ENCODE measurements at regions not wholly inside any gene's neighbourhood (a gene's known extent, or its start where the extent isn't known, plus 50 kb on each side); places are given as distances from the start of the nearest gene placed in this dataset.

DNA sequence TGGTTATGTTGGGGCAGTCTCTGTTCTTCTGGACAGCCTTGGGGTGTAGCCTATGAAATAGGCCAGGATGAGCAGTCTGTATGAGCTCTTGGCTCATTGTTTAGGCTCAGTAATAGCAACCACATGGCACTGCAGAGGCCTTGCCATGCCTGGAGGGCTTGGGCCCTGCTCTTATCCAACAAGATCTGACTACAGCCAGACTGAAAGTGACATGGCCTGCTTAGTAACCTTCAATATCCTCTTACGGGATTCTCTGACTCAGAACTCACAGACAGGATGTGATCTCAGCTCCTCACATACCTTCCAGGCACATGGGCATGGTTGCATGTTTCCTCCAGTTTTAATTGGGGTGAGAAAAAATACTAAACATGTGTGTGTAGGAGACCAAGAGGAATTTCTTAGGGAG lies 289.3 kb downstream of the PTEN start:
- Mint-ChIP-seq H3K27ac (no peak overlapping the region), H3K27me3 (ENCODE audit: insufficient read depth, low read depth) (peaks cover 2% of the 10 kb centered on the region), H3K9me3 (no peaks in the 10 kb centered on the region), H3K4me3 (no peak overlapping the region), H3K36me3 (no peaks in the 10 kb centered on the region), H3K4me1 (peaks cover 4% of the 10 kb centered on the region)
- TF ChIP-seq EZH2 (IDR thresholded peaks at IDR 0.05) (no peak), EZH2phosphoT487 (IDR thresholded peaks at IDR 0.05) (no peak)
- TF ChIP-seq, protein P1, sequence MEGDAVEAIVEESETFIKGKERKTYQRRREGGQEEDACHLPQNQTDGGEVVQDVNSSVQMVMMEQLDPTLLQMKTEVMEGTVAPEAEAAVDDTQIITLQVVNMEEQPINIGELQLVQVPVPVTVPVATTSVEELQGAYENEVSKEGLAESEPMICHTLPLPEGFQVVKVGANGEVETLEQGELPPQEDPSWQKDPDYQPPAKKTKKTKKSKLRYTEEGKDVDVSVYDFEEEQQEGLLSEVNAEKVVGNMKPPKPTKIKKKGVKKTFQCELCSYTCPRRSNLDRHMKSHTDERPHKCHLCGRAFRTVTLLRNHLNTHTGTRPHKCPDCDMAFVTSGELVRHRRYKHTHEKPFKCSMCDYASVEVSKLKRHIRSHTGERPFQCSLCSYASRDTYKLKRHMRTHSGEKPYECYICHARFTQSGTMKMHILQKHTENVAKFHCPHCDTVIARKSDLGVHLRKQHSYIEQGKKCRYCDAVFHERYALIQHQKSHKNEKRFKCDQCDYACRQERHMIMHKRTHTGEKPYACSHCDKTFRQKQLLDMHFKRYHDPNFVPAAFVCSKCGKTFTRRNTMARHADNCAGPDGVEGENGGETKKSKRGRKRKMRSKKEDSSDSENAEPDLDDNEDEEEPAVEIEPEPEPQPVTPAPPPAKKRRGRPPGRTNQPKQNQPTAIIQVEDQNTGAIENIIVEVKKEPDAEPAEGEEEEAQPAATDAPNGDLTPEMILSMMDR (IDR thresholded peaks at IDR 0.05): no peak
- Histone ChIP-seq H3K9ac (no peak overlapping the region), H3K9me3 (ENCODE audit: low read depth) (no peaks in the 10 kb centered on the region), H3K79me2 (ENCODE audit: low read depth) (no peaks in the 10 kb centered on the region), H2AFZ (replicated peaks) (no peak overlapping the region), H4K20me1 (ENCODE audit: low read depth) (no peaks in the 10 kb centered on the region), H3F3A (ENCODE audit: low read depth) (no peaks in the 10 kb centered on the region), H3K27me3 (no peaks in the 10 kb centered on the region), H3K4me2 (no peak overlapping the region), H3K4me3 (no peak overlapping the region), H3K36me3 (no peaks in the 10 kb centered on the region), H3K27ac (no peak overlapping the region), H3K4me1 (no peaks in the 10 kb centered on the region)
- DNase-seq (ENCODE audit: low spot score): no peak

DNA sequence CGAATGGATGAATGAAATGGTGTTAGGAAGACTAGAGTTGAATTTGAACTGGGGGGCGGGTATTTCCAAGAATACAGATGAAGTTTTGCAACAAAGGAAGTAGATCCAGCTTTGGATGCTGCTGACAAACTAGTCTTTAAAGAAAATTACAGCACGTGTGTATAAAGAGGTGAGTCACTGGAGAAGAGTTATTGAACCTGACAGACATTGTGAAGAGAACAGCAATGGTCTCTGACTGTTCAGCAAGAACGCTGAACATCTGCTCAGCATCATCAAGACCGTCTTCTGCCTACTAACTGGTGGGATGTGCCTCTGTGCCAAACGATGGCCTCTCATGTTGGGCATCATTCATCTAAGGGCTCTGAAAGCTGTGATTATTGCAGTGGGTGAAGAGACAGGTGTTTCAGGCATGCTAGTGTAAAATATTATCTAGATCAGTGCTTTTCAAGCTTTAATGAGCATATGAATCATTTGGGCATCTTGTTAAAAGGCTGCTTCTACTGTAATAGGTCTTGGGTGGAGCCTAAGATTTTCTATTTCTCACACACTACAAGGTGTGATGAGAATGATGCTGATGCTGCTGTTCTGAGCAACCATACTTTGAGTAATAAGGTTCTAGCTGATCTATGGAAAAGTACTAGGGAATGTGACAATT lies 291.3 kb downstream of the PTEN start:
- no peaks in the 10 kb centered on the region for H3K36me3 Mint-ChIP-seq
- Histone ChIP-seq H3K9me3 (ENCODE audit: low read depth) (no peaks in the 10 kb centered on the region), H3K27ac (no peak overlapping the region), H3K27me3 (no peaks in the 10 kb centered on the region), H3K79me2 (ENCODE audit: low read depth) (no peaks in the 10 kb centered on the region), H3K36me3 (no peaks in the 10 kb centered on the region), H3F3A (ENCODE audit: low read depth) (no peaks in the 10 kb centered on the region), H3K4me3 (no peak overlapping the region), H2AFZ (replicated peaks) (no peak overlapping the region), H4K20me1 (ENCODE audit: low read depth) (no peaks in the 10 kb centered on the region), H3K4me2 (no peak overlapping the region), H3K9ac (no peak overlapping the region), H3K4me1 (no peaks in the 10 kb centered on the region)
- DNase-seq (ENCODE audit: low spot score): no peak
- TF ChIP-seq EZH2 (IDR thresholded peaks at IDR 0.05): no peak
- no peak for TF ChIP-seq EZH2phosphoT487 (IDR thresholded peaks at IDR 0.05)
- TF ChIP-seq, protein P1 (IDR thresholded peaks at IDR 0.05): no peak
- H3K9me3 Mint-ChIP-seq: no peaks in the 10 kb centered on the region
- H3K27me3 Mint-ChIP-seq (ENCODE audit: insufficient read depth, low read depth): peaks cover 2% of the 10 kb centered on the region
- no peak overlapping the region for H3K27ac Mint-ChIP-seq
- no peak overlapping the region for H3K4me3 Mint-ChIP-seq
- peaks cover 2% of the 10 kb centered on the region for H3K4me1 Mint-ChIP-seq

DNA sequence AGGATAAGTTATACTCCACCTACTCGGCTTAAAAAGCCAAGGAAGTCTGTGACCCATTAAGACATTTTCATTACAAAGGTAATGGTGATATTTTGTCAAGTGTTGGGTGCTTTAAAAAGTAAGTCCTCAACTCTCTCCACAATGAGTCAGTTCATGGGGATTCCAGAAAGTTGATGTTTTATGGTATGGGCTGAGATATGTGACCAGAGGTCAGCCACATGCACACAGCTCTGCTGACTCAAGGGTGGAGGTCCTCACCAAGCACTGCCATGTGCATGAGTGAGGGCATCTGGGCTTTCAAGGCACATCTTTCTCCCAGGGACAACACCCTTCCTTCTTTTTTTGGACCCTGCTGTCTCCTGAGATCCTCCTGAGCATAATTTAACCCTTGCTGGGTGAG lies 292.9 kb downstream of the PTEN start:
- H2AFZ ChIP-seq (replicated peaks): no peak overlapping the region
- H3K4me3 Mint-ChIP-seq: no peak overlapping the region
- H3F3A ChIP-seq (ENCODE audit: low read depth): no peaks in the 10 kb centered on the region
- no peaks in the 10 kb centered on the region for H3K79me2 ChIP-seq (ENCODE audit: low read depth)
- no peaks in the 10 kb centered on the region for H3K9me3 ChIP-seq (ENCODE audit: low read depth)
- H3K36me3 ChIP-seq: no peaks in the 10 kb centered on the region
- H3K4me3 ChIP-seq: no peak overlapping the region
- H3K9ac ChIP-seq: no peak overlapping the region
- H3K27me3 Mint-ChIP-seq (ENCODE audit: insufficient read depth, low read depth): peaks cover 4% of the 10 kb centered on the region
- H3K27me3 ChIP-seq: no peaks in the 10 kb centered on the region
- no peaks in the 10 kb centered on the region for H3K36me3 Mint-ChIP-seq
- H3K4me2 ChIP-seq: no peak overlapping the region
- H4K20me1 ChIP-seq (ENCODE audit: low read depth): no peaks in the 10 kb centered on the region
- no peaks in the 10 kb centered on the region for H3K4me1 ChIP-seq
- DNase-seq (ENCODE audit: low spot score): no peak
- TF ChIP-seq EZH2phosphoT487 (IDR thresholded peaks at IDR 0.05) (no peak), EZH2 (IDR thresholded peaks at IDR 0.05) (no peak)
- no peaks in the 10 kb centered on the region for H3K9me3 Mint-ChIP-seq
- H3K4me1 Mint-ChIP-seq: peaks cover 2% of the 10 kb centered on the region
- no peak overlapping the region for H3K27ac ChIP-seq
- H3K27ac Mint-ChIP-seq: no peak overlapping the region

DNA sequence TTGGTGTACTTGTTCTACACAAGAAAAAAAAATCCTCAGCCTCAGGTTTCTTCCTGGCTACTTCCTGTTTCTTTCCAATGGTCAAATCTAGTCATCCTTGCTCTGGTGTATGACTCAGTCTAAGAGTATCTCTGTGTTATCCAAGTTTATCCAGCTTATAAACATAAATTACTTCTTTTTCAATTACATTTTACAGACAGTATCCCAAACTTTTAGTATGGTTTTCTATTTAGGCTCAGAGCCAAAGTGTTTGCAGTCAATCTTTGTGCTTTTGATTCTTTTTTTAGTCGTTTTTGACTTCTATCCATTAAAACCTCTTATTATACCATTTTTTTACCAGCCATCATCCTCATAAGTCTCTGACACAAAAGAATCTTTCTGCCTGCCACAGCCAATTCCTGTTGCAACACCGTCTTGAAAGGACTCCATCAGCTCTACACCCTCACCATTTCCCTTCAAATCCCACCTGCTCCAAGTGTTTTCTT lies 294.6 kb downstream of the PTEN start:
- Histone ChIP-seq H3K27me3 (no peaks in the 10 kb centered on the region), H3K36me3 (no peaks in the 10 kb centered on the region), H3K4me3 (no peak overlapping the region), H3F3A (ENCODE audit: low read depth) (no peaks in the 10 kb centered on the region), H2AFZ (replicated peaks) (no peak overlapping the region), H3K4me1 (no peaks in the 10 kb centered on the region), H3K79me2 (ENCODE audit: low read depth) (no peaks in the 10 kb centered on the region), H3K9ac (no peak overlapping the region), H3K27ac (no peak overlapping the region), H3K4me2 (no peak overlapping the region), H4K20me1 (ENCODE audit: low read depth) (no peaks in the 10 kb centered on the region), H3K9me3 (ENCODE audit: low read depth) (no peaks in the 10 kb centered on the region)
- DNase-seq (ENCODE audit: low spot score): no peak
- no peak for TF ChIP-seq EZH2 (IDR thresholded peaks at IDR 0.05)
- TF ChIP-seq, protein P1 (IDR thresholded peaks at IDR 0.05): no peak
- TF ChIP-seq EZH2phosphoT487 (IDR thresholded peaks at IDR 0.05): no peak
- Mint-ChIP-seq H3K36me3 (no peaks in the 10 kb centered on the region), H3K4me3 (no peak overlapping the region), H3K27ac (no peak overlapping the region), H3K4me1 (peaks cover 2% of the 10 kb centered on the region), H3K9me3 (no peaks in the 10 kb centered on the region), H3K27me3 (ENCODE audit: insufficient read depth, low read depth) (peaks cover 4% of the 10 kb centered on the region)

Measured in neural progenitor cell (in vitro differentiated cells).